IMR-90 (cell line): ENCODE measurements at regions not wholly inside any gene's neighbourhood (a gene's known extent, or its start where the extent isn't known, plus 50 kb on each side); places are given as distances from the start of the nearest gene placed in this dataset.

Experiments
- ATAC-seq: fragments of 200-7000 bp; cut with Tn5 transposase; 2 replicates; pipeline ENCODE4 v1.9.1; 2020; ENCODE audit warnings: low read depth, mild to moderate bottlenecking, moderate library complexity
- BruUV-seq: library from RNA; stranded (reverse); fragments of 400-500 nt; replicated peaks from 2 replicates; lab custom pipeline; 2021; lab: Mats Ljungman, UMichigan
- CTCF ChIA-PET: fragments of 300-600 bp; formaldehyde crosslinking; extraction: SDS; loops from one replicate; lab custom pipeline; 2021; ENCODE audit warnings: antibody characterized with exemption; lab: Yijun Ruan, JAX
- POLR2A ChIA-PET: fragments of 300-600 bp; sonication (Branson Sonifier 250); formaldehyde crosslinking; loops from one replicate; lab custom pipeline; 2022; ENCODE audit warnings: antibody characterized with exemption; ENCODE audit not compliant: unreplicated experiment; lab: Charles Lee
- DNase-seq: peaks from one replicate; pipeline ENCODE4 v3.0.0; 2013
- H2AFZ ChIP-seq: replicated peaks from 2 replicates; pipeline ENCODE3; 2013; ENCODE audit warnings: low read length, mild to moderate bottlenecking; ENCODE audit not compliant: poor library complexity
- H2AK5ac ChIP-seq: 2 replicates; pipeline ENCODE4 v1.6.1; 2013; ENCODE audit warnings: low read depth, low read length, inconsistent platforms
- H2AK9ac ChIP-seq: replicated peaks from 2 replicates; pipeline ENCODE3; 2013; ENCODE audit warnings: mild to moderate bottlenecking, low read depth, low read length, moderate library complexity; ENCODE audit not compliant: poor library complexity
- H2BK120ac ChIP-seq: 2 replicates; pipeline ENCODE4 v1.6.1; 2013; ENCODE audit warnings: low read depth, low read length, inconsistent platforms
- H2BK15ac ChIP-seq: 3 replicates; pipeline ENCODE4 v1.6.1; 2013; ENCODE audit warnings: low read depth, low read length, inconsistent platforms
- H2BK20ac ChIP-seq: 2 replicates; pipeline ENCODE4 v1.6.1; 2013; ENCODE audit warnings: low read depth, mild to moderate bottlenecking, inconsistent platforms, low read length, moderate library complexity
- H2BK5ac ChIP-seq: 2 replicates; pipeline ENCODE4 v1.6.1; 2013; ENCODE audit warnings: mild to moderate bottlenecking, low read depth, low read length, inconsistent platforms; ENCODE audit not compliant: poor library complexity, severe bottlenecking
- H3K14ac ChIP-seq: replicated peaks from 2 replicates; pipeline ENCODE4 v1.6.1; 2013; ENCODE audit warnings: low read depth, low read length, inconsistent platforms
- H3K18ac ChIP-seq: 2 replicates; pipeline ENCODE4 v1.6.1; 2013; ENCODE audit warnings: low read depth, low read length, control low read depth
- H3K23ac ChIP-seq: 2 replicates; pipeline ENCODE4 v1.6.1; 2013; ENCODE audit warnings: low read depth, low read length, inconsistent platforms
- H3K27ac ChIP-seq: 2 replicates; pipeline ENCODE4 v1.5.1; 2013; ENCODE audit warnings: mild to moderate bottlenecking, control low read depth, low read length; ENCODE audit not compliant: insufficient read depth
- H3K27me3 ChIP-seq: 2 replicates; pipeline ENCODE4 v1.6.1; 2013; ENCODE audit warnings: low read length; ENCODE audit not compliant: control insufficient read depth, insufficient read depth
- H3K36me3 ChIP-seq: 2 replicates; pipeline ENCODE4 v1.6.1; 2013; ENCODE audit warnings: low read length, mixed read lengths; ENCODE audit not compliant: control insufficient read depth, insufficient read depth
- H3K4ac ChIP-seq: 2 replicates; pipeline ENCODE4 v1.6.1; 2013; ENCODE audit warnings: low read depth, low read length, inconsistent platforms
- H3K4me1 ChIP-seq: 2 replicates; pipeline ENCODE4 v1.6.1; 2013; ENCODE audit warnings: low read length, mixed read lengths; ENCODE audit not compliant: control insufficient read depth, insufficient read depth
- H3K4me2 ChIP-seq: 2 replicates; pipeline ENCODE4 v1.6.1; 2013; ENCODE audit warnings: low read depth, mild to moderate bottlenecking, control low read depth, low read length, moderate library complexity
- H3K4me3 ChIP-seq: 2 replicates; pipeline ENCODE4 v1.5.1; 2013; ENCODE audit warnings: low read depth, mild to moderate bottlenecking, control low read depth, low read length, moderate library complexity; ENCODE audit not compliant: insufficient read depth
- H3K56ac ChIP-seq: 2 replicates; pipeline ENCODE4 v1.6.1; 2013; ENCODE audit warnings: low read length, inconsistent platforms; ENCODE audit not compliant: insufficient read depth; ENCODE audit errors: extremely low read depth
- H3K79me1 ChIP-seq, 2 experiments: 2 replicates each; pipeline ENCODE4 v1.6.1; 2013; ENCODE audit warnings: low read length in 2 of 2, inconsistent platforms in 1 of 2, low read depth in 1 of 2
- H3K9ac ChIP-seq: 2 replicates; pipeline ENCODE4 v1.6.1; 2013; ENCODE audit warnings: low read depth, low read length, control low read depth
- H3K9me1 ChIP-seq: 2 replicates; pipeline ENCODE4 v1.6.1; 2013; ENCODE audit warnings: low read length, inconsistent platforms; ENCODE audit not compliant: insufficient read depth
- H3K9me3 ChIP-seq: 2 replicates; pipeline ENCODE4 v1.6.1; 2013; ENCODE audit warnings: low read length; ENCODE audit not compliant: control insufficient read depth, insufficient read depth
- H4K20me1 ChIP-seq: 2 replicates; pipeline ENCODE4 v1.6.1; 2013; ENCODE audit warnings: low read length, inconsistent platforms; ENCODE audit not compliant: insufficient read depth
- H4K5ac ChIP-seq: 2 replicates; pipeline ENCODE4 v1.6.1; 2013; ENCODE audit warnings: mild to moderate bottlenecking, low read depth, low read length, control low read depth
- H4K8ac ChIP-seq, 2 experiments: 2 replicates each; pipeline ENCODE4 v1.6.1; 2013; ENCODE audit warnings: low read depth in 2 of 2, low read length in 2 of 2, control low read depth in 1 of 2, inconsistent platforms in 1 of 2
- H4K91ac ChIP-seq: 2 replicates; pipeline ENCODE4 v1.6.1; 2013; ENCODE audit warnings: low read depth, low read length, inconsistent platforms; ENCODE audit not compliant: insufficient read depth
- MAZ ChIP-seq: IDR thresholded peaks from 2 replicates; pipeline ENCODE4 v1.6.1; 2012; ENCODE audit warnings: low read depth, mild to moderate bottlenecking, low read length, improper control_type of control experiment, moderate library complexity, borderline replicate concordance
- WGBS, 2 experiments: methylation state at CpG; one replicate each; pipeline versions ENCODE4 v1.1.5 to v1.1.7; 2013; ENCODE audit warnings: missing lambda C conversion rate in 2 of 2; ENCODE audit not compliant: insufficient read length in 1 of 2; ENCODE audit errors: extremely low coverage in 2 of 2; 5-methylcytosine and 5-hydroxymethylcytosine counted together
- dilution Hi-C: fragments of 300-500 bp; cut with HindIII; formaldehyde crosslinking; loops from one replicate; pipeline ENCODE4 v1.14.3; 2018; ENCODE audit warnings: low sequenced_read_pairs; ENCODE audit not compliant: unreplicated experiment
- in situ Hi-C: fragments of 300-500 bp; cut with MboI; formaldehyde crosslinking; loops from 3 replicates; pipeline ENCODE4 v1.14.3; 2019; ENCODE audit warnings: low sequenced_read_pairs, inconsistent platforms, mixed read lengths
- intact Hi-C: fragments of 100-400 bp; cut with micrococcal nuclease; formaldehyde crosslinking; loops from 2 replicates; pipeline ENCODE4 v1.10.0; 2022
- TF ChIP-seq, protein P1 (sequence below): fragments of 150-350 bp; IDR thresholded peaks from 2 replicates; pipeline ENCODE4 v1.6.1; 2016; ENCODE audit warnings: low read depth, mild to moderate bottlenecking, low read length, moderate library complexity, borderline replicate concordance

- H4K5ac ChIP-seq, result no peak overlapping the region
- no peak overlapping the region for H2AK5ac ChIP-seq
- ATAC-seq, result peak; percentile 87
- no peak overlapping the region for H3K18ac ChIP-seq
- H3K9ac ChIP-seq, result no peak overlapping the region
- TF ChIP-seq MAZ, result 0 out of 2 replicates have a peak, but pooled peaks have one; percentile 19
- TF ChIP-seq, protein P1, sequence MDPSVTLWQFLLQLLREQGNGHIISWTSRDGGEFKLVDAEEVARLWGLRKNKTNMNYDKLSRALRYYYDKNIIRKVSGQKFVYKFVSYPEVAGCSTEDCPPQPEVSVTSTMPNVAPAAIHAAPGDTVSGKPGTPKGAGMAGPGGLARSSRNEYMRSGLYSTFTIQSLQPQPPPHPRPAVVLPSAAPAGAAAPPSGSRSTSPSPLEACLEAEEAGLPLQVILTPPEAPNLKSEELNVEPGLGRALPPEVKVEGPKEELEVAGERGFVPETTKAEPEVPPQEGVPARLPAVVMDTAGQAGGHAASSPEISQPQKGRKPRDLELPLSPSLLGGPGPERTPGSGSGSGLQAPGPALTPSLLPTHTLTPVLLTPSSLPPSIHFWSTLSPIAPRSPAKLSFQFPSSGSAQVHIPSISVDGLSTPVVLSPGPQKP, result no peak
- ChIA-PET POLR2A (no interaction called here), CTCF (no interaction called here)
- no peak overlapping the region for H3K4me2 ChIP-seq
- H4K20me1 ChIP-seq, result no peaks in the 10 kb centered on the region
- H2AK9ac ChIP-seq, result peak overlapping the region; percentile 35
- no peak overlapping the region for H3K23ac ChIP-seq
- H2AFZ ChIP-seq, result peak overlapping the region; percentile 29
- BruUV-seq, result no TSS peak
- H2BK15ac ChIP-seq, result no peak overlapping the region
- H3K36me3 ChIP-seq, result no peaks in the 10 kb centered on the region
- H2BK120ac ChIP-seq, result no peak overlapping the region; the same call in 1 of the 2 replicates
- no peaks in the 10 kb centered on the region for H3K79me1 ChIP-seq
- H3K27me3 ChIP-seq, result no peaks in the 10 kb centered on the region
- peaks cover 5% of the 10 kb centered on the region for H3K9me1 ChIP-seq
- H3K4me1 ChIP-seq, result no peaks in the 10 kb centered on the region; the same call in 1 of the 2 replicates
- H3K9me3 ChIP-seq, result no peaks in the 10 kb centered on the region
- peak; percentile 81 for DNase-seq
- H3K4ac ChIP-seq, result 0 out of 2 replicates have a peak overlapping the region, but pooled peaks have one; percentile 11
- H4K8ac ChIP-seq, result no peak overlapping the region
- no peak overlapping the region for H2BK20ac ChIP-seq
- no peak overlapping the region; the same call in none of the 2 replicates for H3K14ac ChIP-seq
- no peak overlapping the region for H2BK5ac ChIP-seq
- intact Hi-C loops (no loop called here), dilution Hi-C loops (no loop called here), in situ Hi-C loops (no loop called here)
- no peak overlapping the region for H4K91ac ChIP-seq
- no peak overlapping the region for H3K56ac ChIP-seq
- no CpG with 5 or more reads among the region's 7 CpGs for whole genome bisulfite sequencing, 2 experiments
- no peak overlapping the region for H3K27ac ChIP-seq
- no peak overlapping the region for H3K4me3 ChIP-seq
Measured at GRCh38 chr3:177574222-177574856, 377.1 kb upstream of the TBL1XR1 start.
